IMR-90 (cell line): ENCODE measurements at regions not wholly inside any gene's neighbourhood (a gene's known extent, or its start where the extent isn't known, plus 50 kb on each side); places are given as distances from the start of the nearest gene placed in this dataset.

Source experiments
- ATAC-seq: fragments of 200-7000 bp; cut with Tn5 transposase; 2 replicates; pipeline ENCODE4 v1.9.1; 2020; ENCODE audit warnings: low read depth, mild to moderate bottlenecking, moderate library complexity
- BruUV-seq: library from RNA; stranded (reverse); fragments of 400-500 nt; replicated peaks from 2 replicates; lab custom pipeline; 2021; lab: Mats Ljungman, UMichigan
- CTCF ChIA-PET: fragments of 300-600 bp; formaldehyde crosslinking; extraction: SDS; loops from one replicate; lab custom pipeline; 2021; ENCODE audit warnings: antibody characterized with exemption; lab: Yijun Ruan, JAX
- POLR2A ChIA-PET: fragments of 300-600 bp; sonication (Branson Sonifier 250); formaldehyde crosslinking; loops from one replicate; lab custom pipeline; 2022; ENCODE audit warnings: antibody characterized with exemption; ENCODE audit not compliant: unreplicated experiment; lab: Charles Lee
- DNase-seq: peaks from one replicate; pipeline ENCODE4 v3.0.0; 2013
- H2AFZ ChIP-seq: replicated peaks from 2 replicates; pipeline ENCODE3; 2013; ENCODE audit warnings: low read length, mild to moderate bottlenecking; ENCODE audit not compliant: poor library complexity
- H2AK5ac ChIP-seq: 2 replicates; pipeline ENCODE4 v1.6.1; 2013; ENCODE audit warnings: low read depth, low read length, inconsistent platforms
- H2AK9ac ChIP-seq: replicated peaks from 2 replicates; pipeline ENCODE3; 2013; ENCODE audit warnings: mild to moderate bottlenecking, low read depth, low read length, moderate library complexity; ENCODE audit not compliant: poor library complexity
- H2BK120ac ChIP-seq: 2 replicates; pipeline ENCODE4 v1.6.1; 2013; ENCODE audit warnings: low read depth, low read length, inconsistent platforms
- H2BK15ac ChIP-seq: 3 replicates; pipeline ENCODE4 v1.6.1; 2013; ENCODE audit warnings: low read depth, low read length, inconsistent platforms
- H2BK20ac ChIP-seq: 2 replicates; pipeline ENCODE4 v1.6.1; 2013; ENCODE audit warnings: low read depth, mild to moderate bottlenecking, inconsistent platforms, low read length, moderate library complexity
- H2BK5ac ChIP-seq: 2 replicates; pipeline ENCODE4 v1.6.1; 2013; ENCODE audit warnings: mild to moderate bottlenecking, low read depth, low read length, inconsistent platforms; ENCODE audit not compliant: poor library complexity, severe bottlenecking
- H3K14ac ChIP-seq: replicated peaks from 2 replicates; pipeline ENCODE4 v1.6.1; 2013; ENCODE audit warnings: low read depth, low read length, inconsistent platforms
- H3K18ac ChIP-seq: 2 replicates; pipeline ENCODE4 v1.6.1; 2013; ENCODE audit warnings: low read depth, low read length, control low read depth
- H3K23ac ChIP-seq: 2 replicates; pipeline ENCODE4 v1.6.1; 2013; ENCODE audit warnings: low read depth, low read length, inconsistent platforms
- H3K27ac ChIP-seq: 2 replicates; pipeline ENCODE4 v1.5.1; 2013; ENCODE audit warnings: mild to moderate bottlenecking, control low read depth, low read length; ENCODE audit not compliant: insufficient read depth
- H3K27me3 ChIP-seq: 2 replicates; pipeline ENCODE4 v1.6.1; 2013; ENCODE audit warnings: low read length; ENCODE audit not compliant: control insufficient read depth, insufficient read depth
- H3K36me3 ChIP-seq: 2 replicates; pipeline ENCODE4 v1.6.1; 2013; ENCODE audit warnings: low read length, mixed read lengths; ENCODE audit not compliant: control insufficient read depth, insufficient read depth
- H3K4ac ChIP-seq: 2 replicates; pipeline ENCODE4 v1.6.1; 2013; ENCODE audit warnings: low read depth, low read length, inconsistent platforms
- H3K4me1 ChIP-seq: 2 replicates; pipeline ENCODE4 v1.6.1; 2013; ENCODE audit warnings: low read length, mixed read lengths; ENCODE audit not compliant: control insufficient read depth, insufficient read depth
- H3K4me2 ChIP-seq: 2 replicates; pipeline ENCODE4 v1.6.1; 2013; ENCODE audit warnings: low read depth, mild to moderate bottlenecking, control low read depth, low read length, moderate library complexity
- H3K4me3 ChIP-seq: 2 replicates; pipeline ENCODE4 v1.5.1; 2013; ENCODE audit warnings: low read depth, mild to moderate bottlenecking, control low read depth, low read length, moderate library complexity; ENCODE audit not compliant: insufficient read depth
- H3K56ac ChIP-seq: 2 replicates; pipeline ENCODE4 v1.6.1; 2013; ENCODE audit warnings: low read length, inconsistent platforms; ENCODE audit not compliant: insufficient read depth; ENCODE audit errors: extremely low read depth
- H3K79me1 ChIP-seq, 2 experiments: 2 replicates each; pipeline ENCODE4 v1.6.1; 2013; ENCODE audit warnings: low read length in 2 of 2, inconsistent platforms in 1 of 2, low read depth in 1 of 2
- H3K9ac ChIP-seq: 2 replicates; pipeline ENCODE4 v1.6.1; 2013; ENCODE audit warnings: low read depth, low read length, control low read depth
- H3K9me1 ChIP-seq: 2 replicates; pipeline ENCODE4 v1.6.1; 2013; ENCODE audit warnings: low read length, inconsistent platforms; ENCODE audit not compliant: insufficient read depth
- H3K9me3 ChIP-seq: 2 replicates; pipeline ENCODE4 v1.6.1; 2013; ENCODE audit warnings: low read length; ENCODE audit not compliant: control insufficient read depth, insufficient read depth
- H4K20me1 ChIP-seq: 2 replicates; pipeline ENCODE4 v1.6.1; 2013; ENCODE audit warnings: low read length, inconsistent platforms; ENCODE audit not compliant: insufficient read depth
- H4K5ac ChIP-seq: 2 replicates; pipeline ENCODE4 v1.6.1; 2013; ENCODE audit warnings: mild to moderate bottlenecking, low read depth, low read length, control low read depth
- H4K8ac ChIP-seq, 2 experiments: 2 replicates each; pipeline ENCODE4 v1.6.1; 2013; ENCODE audit warnings: low read depth in 2 of 2, low read length in 2 of 2, control low read depth in 1 of 2, inconsistent platforms in 1 of 2
- H4K91ac ChIP-seq: 2 replicates; pipeline ENCODE4 v1.6.1; 2013; ENCODE audit warnings: low read depth, low read length, inconsistent platforms; ENCODE audit not compliant: insufficient read depth
- BHLHE40 ChIP-seq: fragments of 150-350 bp; IDR thresholded peaks from 2 replicates; pipeline ENCODE4 v1.6.1; 2016; ENCODE audit warnings: mild to moderate bottlenecking, low read depth, low read length
- CEBPB ChIP-seq: IDR thresholded peaks from 2 replicates; pipeline ENCODE4 v1.6.1; 2012; ENCODE audit warnings: low read depth, low read length, improper control_type of control experiment
- RFX5 ChIP-seq: IDR thresholded peaks from 2 replicates; pipeline ENCODE4 v1.8.0; 2012; ENCODE audit warnings: low read depth, mild to moderate bottlenecking, low read length, moderate library complexity
- SMC3 ChIP-seq: fragments of 150-350 bp; IDR thresholded peaks from 2 replicates; pipeline ENCODE4 v1.6.1; 2016; ENCODE audit warnings: low read depth, mild to moderate bottlenecking, antibody characterized with exemption, low read length, moderate library complexity
- WGBS, 2 experiments: methylation state at CpG; one replicate each; pipeline versions ENCODE4 v1.1.5 to v1.1.7; 2013; ENCODE audit warnings: missing lambda C conversion rate in 2 of 2; ENCODE audit not compliant: insufficient read length in 1 of 2; ENCODE audit errors: extremely low coverage in 2 of 2; 5-methylcytosine and 5-hydroxymethylcytosine counted together
- dilution Hi-C: fragments of 300-500 bp; cut with HindIII; formaldehyde crosslinking; loops from one replicate; pipeline ENCODE4 v1.14.3; 2018; ENCODE audit warnings: low sequenced_read_pairs; ENCODE audit not compliant: unreplicated experiment
- in situ Hi-C: fragments of 300-500 bp; cut with MboI; formaldehyde crosslinking; loops from 3 replicates; pipeline ENCODE4 v1.14.3; 2019; ENCODE audit warnings: low sequenced_read_pairs, inconsistent platforms, mixed read lengths
- intact Hi-C: fragments of 100-400 bp; cut with micrococcal nuclease; formaldehyde crosslinking; loops from 2 replicates; pipeline ENCODE4 v1.10.0; 2022
- TF ChIP-seq, protein P1 (sequence below): conservative IDR thresholded peaks from 2 replicates; pipeline ENCODE4 v1.5.1; 2012; ENCODE audit warnings: mild to moderate bottlenecking, low read depth, low read length, improper control_type of control experiment
- TF ChIP-seq, protein P2 (sequence below): fragments of 150-350 bp; IDR thresholded peaks from 2 replicates; pipeline ENCODE4 v1.6.1; 2016; ENCODE audit warnings: low read depth, mild to moderate bottlenecking, low read length, moderate library complexity, borderline replicate concordance

DNA sequence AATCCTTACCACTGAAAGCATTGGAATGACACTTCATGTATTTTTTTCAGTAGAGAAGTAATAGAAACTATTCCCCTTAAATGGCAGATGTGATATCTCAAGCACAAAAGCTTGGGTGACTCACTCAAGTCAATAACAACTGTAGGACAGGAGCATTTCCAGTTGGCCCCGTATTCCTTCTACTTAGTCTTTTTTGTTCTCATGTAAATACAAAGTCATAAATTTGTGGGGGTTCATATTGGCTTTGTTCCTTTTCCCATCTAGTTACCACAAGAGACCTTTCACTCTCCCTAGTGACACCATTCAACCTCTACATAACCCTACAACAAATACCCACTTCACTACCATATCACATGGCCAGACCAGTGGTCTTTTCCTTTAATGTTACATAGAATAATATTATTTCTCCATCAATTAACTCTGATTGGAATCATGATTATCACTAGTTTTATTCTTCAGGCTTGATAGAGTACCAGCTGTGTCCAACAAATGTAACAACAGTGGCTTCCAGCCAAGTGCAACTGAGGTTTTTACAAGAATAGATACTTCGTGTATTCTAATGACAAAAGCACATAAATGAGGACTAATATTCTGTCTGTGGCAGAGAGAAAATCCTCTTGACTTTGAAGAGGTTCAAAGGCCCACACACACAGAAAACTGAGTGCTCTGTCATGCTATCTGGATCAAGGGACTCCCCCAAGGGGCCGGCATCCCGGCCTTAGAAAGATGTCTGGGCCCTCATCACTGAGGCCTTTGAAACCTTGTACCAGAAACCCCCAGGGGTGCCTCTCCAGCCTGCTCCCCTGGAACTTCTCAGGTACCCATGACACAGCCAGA, 94.0 kb upstream of the THBS1 start:
- Histone ChIP-seq H2AFZ (no peak overlapping the region), H4K91ac (no peak overlapping the region), H2BK120ac (peak overlapping the region; percentile 36; the same call in 1 of the 2 replicates), H3K79me1 (no peaks in the 10 kb centered on the region), H3K14ac (no peak overlapping the region), H3K9me3 (no peaks in the 10 kb centered on the region), H2BK5ac (no peak overlapping the region), H3K27me3 (no peaks in the 10 kb centered on the region), H2BK15ac (0 out of 3 replicates have a peak overlapping the region, but pooled peaks have one; percentile 43), H4K8ac (no peak overlapping the region), H2AK5ac (peak overlapping the region; percentile 62), H3K56ac (no peak overlapping the region), H3K4me3 (no peak overlapping the region), H4K20me1 (no peaks in the 10 kb centered on the region), H3K27ac (peak overlapping the region; percentile 63; the same call in 1 of the 2 replicates), H3K9ac (no peak overlapping the region), H3K23ac (no peak overlapping the region), H3K4ac (0 out of 2 replicates have a peak overlapping the region, but pooled peaks have one; percentile 37), H4K5ac (peak overlapping the region; percentile 49), H3K18ac (peak overlapping the region; percentile 55), H2BK20ac (peak overlapping the region; percentile 20; the same call in 1 of the 2 replicates), H3K9me1 (no peaks in the 10 kb centered on the region), H3K36me3 (no peaks in the 10 kb centered on the region), H3K4me1 (peaks cover 13% of the 10 kb centered on the region), H2AK9ac (no peak overlapping the region), H3K4me2 (no peak overlapping the region)
- ATAC-seq: peak; percentile 17
- POLR2A ChIA-PET: no interaction called here
- no TSS peak for BruUV-seq
- in situ Hi-C loops: no loop called here
- TF ChIP-seq BHLHE40 (no peak), SMC3 (no peak), RFX5 (no peak), CEBPB (no peak)
- TF ChIP-seq, protein P1, sequence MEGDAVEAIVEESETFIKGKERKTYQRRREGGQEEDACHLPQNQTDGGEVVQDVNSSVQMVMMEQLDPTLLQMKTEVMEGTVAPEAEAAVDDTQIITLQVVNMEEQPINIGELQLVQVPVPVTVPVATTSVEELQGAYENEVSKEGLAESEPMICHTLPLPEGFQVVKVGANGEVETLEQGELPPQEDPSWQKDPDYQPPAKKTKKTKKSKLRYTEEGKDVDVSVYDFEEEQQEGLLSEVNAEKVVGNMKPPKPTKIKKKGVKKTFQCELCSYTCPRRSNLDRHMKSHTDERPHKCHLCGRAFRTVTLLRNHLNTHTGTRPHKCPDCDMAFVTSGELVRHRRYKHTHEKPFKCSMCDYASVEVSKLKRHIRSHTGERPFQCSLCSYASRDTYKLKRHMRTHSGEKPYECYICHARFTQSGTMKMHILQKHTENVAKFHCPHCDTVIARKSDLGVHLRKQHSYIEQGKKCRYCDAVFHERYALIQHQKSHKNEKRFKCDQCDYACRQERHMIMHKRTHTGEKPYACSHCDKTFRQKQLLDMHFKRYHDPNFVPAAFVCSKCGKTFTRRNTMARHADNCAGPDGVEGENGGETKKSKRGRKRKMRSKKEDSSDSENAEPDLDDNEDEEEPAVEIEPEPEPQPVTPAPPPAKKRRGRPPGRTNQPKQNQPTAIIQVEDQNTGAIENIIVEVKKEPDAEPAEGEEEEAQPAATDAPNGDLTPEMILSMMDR: no peak
- TF ChIP-seq, protein P2, sequence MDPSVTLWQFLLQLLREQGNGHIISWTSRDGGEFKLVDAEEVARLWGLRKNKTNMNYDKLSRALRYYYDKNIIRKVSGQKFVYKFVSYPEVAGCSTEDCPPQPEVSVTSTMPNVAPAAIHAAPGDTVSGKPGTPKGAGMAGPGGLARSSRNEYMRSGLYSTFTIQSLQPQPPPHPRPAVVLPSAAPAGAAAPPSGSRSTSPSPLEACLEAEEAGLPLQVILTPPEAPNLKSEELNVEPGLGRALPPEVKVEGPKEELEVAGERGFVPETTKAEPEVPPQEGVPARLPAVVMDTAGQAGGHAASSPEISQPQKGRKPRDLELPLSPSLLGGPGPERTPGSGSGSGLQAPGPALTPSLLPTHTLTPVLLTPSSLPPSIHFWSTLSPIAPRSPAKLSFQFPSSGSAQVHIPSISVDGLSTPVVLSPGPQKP: no peak
- CTCF ChIA-PET: no interaction called here
- intact Hi-C loops: no loop called here
- 63% methylated on average over 2 of the region's 4 CpGs; no CpG with 5 or more reads in 1 of the 2 experiments for WGBS, 2 experiments
- dilution Hi-C loops: no loop called here
- peak; percentile 66 for DNase-seq
